AG09309 (cell line): ENCODE measurements at regions not wholly inside any gene's neighbourhood (a gene's known extent, or its start where the extent isn't known, plus 50 kb on each side); places are given as distances from the start of the nearest gene placed in this dataset.

ENCODE experiments used
- DNase-seq: peaks from one replicate; pipeline ENCODE4 v3.0.0-alpha.2; 2010; ENCODE audit warnings: low read depth
- H3K4me3 ChIP-seq: 2 replicates; pipeline ENCODE4 v1.5.1; 2011; ENCODE audit warnings: mild to moderate bottlenecking, low read depth, low read length, moderate library complexity; ENCODE audit not compliant: control insufficient read depth
- TF ChIP-seq, protein P1 (sequence below): IDR thresholded peaks from 2 replicates; pipeline ENCODE4 v1.5.1; 2011; ENCODE audit warnings: mild to moderate bottlenecking, low read depth, low read length, inconsistent platforms; ENCODE audit not compliant: insufficient read depth, control insufficient read depth; ENCODE audit errors: missing control alignments

DNA sequence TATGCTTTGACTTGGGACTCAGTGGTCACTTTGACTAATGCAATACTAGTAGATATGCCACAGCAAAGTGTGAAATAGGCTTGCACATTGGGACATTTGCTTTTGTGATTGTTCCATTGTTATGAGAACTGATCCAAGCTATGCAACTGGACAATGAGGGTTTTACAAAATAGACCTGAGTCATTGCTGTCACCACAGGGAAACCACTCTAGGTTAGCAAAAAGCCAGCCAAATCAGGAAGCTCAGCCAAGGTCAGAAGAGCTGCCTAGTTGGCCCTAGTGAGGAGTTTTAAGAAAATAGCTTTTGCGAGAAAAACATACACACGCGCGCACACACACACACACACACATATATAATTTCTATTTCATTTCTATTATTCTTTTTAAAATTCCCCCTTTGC lies 452.4 kb upstream of the CDH7 start:
- TF ChIP-seq, protein P1, sequence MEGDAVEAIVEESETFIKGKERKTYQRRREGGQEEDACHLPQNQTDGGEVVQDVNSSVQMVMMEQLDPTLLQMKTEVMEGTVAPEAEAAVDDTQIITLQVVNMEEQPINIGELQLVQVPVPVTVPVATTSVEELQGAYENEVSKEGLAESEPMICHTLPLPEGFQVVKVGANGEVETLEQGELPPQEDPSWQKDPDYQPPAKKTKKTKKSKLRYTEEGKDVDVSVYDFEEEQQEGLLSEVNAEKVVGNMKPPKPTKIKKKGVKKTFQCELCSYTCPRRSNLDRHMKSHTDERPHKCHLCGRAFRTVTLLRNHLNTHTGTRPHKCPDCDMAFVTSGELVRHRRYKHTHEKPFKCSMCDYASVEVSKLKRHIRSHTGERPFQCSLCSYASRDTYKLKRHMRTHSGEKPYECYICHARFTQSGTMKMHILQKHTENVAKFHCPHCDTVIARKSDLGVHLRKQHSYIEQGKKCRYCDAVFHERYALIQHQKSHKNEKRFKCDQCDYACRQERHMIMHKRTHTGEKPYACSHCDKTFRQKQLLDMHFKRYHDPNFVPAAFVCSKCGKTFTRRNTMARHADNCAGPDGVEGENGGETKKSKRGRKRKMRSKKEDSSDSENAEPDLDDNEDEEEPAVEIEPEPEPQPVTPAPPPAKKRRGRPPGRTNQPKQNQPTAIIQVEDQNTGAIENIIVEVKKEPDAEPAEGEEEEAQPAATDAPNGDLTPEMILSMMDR, result no peak
- no peak overlapping the region for H3K4me3 ChIP-seq
- no peak for DNase-seq

DNA sequence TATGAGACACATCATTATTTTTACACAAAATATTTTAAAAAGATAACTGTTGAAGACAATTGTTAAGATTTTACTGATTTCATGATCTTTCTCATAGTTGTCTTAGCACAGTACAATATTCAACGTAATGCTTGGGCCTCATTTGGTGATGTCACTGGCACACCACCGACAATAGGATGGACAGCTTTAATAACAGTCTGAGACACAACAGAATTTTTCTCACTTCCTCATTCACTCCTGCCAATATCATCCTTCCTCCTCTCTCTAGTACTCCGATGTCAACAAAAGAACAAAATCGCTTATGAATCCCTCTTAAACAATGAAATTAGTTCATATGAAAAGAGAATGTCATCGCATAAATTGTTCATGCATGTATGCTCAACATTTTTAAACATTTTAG lies 461.9 kb upstream of the CDH7 start:
- no peak for DNase-seq
- H3K4me3 ChIP-seq, result no peak overlapping the region
- TF ChIP-seq, protein P1, result no peak

DNA sequence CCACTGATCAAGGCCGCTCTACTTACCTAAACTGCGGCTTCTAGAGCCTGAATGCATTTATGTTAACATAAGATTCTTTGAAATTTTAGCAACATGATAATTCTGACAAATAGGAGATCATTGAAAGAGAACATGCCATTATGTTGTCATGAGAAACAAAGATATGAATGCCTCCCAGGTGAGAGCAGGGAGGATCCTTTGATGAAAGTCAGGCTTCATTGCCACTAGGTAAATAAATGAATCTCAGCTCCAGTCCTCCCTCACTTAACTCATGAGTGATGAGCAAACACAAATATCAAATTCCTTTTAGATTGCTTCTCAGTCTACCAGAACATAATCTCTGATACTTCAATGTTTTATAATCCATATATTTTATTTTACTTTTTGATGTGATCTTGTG lies 463.2 kb upstream of the CDH7 start:
- TF ChIP-seq, protein P1, result no peak
- no peak for DNase-seq
- no peak overlapping the region for H3K4me3 ChIP-seq

DNA sequence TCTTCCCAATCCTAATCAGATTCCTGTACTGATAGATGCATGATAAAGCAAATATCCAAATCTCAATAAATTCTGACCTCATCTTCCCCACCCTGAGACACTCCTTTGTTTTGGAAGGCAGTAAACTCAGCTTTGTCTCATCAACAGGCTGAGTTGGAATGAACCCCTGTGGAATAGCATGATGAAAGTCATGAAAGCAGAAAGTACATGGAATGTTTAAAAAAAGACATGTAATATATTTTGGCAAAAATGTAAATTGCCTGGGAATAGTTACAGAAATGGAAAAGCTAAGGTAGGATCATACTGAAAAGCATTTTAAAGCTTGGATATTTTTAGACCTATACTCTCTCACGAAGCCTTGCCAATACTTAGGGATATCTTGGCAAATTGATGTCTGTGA lies 468.7 kb upstream of the CDH7 start:
- TF ChIP-seq, protein P1, result no peak
- DNase-seq, result no peak
- H3K4me3 ChIP-seq, result no peak overlapping the region

DNA sequence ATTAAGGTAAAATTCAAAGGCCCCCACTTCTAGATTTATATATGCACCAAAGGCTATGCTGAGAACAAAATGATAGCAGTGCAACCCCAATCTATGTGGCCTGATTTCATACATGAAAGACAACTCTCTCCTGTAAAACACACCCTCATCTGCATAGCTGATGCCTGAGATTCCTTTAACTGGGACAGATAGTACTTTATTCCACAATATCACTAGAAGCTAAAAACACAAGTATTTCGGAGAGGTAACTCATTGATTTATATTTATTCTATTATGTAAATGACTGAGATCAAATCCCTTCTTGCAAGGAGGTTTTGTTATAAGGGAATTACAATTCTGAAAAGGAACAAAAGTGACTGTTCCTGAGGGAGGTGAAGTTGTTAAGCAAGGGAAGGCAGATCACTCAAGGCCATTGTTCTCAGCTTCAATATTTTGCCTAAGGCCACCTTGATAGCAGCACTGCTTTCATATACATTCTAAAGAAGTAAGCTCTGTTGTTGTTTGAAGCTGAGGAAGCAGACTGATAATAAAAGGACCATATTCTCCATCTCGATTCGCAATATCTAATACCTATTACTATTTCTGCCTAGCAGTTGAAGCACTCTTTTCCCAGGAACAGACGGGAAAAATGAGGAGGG lies 471.0 kb upstream of the CDH7 start:
- TF ChIP-seq, protein P1, result no peak
- no peak for DNase-seq
- no peak overlapping the region for H3K4me3 ChIP-seq

DNA sequence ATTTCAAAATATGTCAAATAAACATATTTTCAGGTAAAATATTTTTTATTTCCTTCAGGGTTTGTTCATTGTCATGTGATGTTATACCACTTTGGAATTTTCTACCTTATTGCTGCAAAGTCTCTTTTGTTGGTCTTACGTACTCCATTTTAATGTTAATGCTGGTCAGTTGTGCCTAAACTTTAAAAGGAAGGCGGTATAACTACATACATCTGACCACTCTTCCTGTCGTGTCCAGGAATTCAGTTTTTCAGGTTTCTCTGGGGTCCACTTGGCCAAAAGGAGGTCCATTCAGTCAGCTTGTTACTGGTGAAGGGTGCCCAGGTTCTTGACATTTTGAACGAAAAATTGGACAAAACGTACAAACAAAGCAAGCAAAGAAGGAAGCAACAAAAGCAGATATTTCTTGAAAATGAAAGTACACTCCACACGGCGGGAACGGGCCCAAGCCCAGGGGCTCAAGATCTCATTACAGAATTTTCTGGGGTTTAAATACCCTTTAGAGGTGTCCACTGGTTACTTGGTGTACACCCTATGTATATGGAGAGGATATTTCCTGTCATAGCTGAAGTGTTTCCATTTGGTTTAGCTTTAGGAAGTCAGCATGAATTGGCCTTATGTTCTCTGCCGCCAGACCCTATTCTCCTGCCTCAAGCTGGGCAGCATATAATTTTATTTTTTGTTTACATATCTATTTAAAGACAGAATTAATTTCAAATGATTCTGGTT lies 471.7 kb upstream of the CDH7 start:
- no peak overlapping the region for H3K4me3 ChIP-seq
- TF ChIP-seq, protein P1, result no peak

More for the DNA sequence above, 471.7 kb upstream of the CDH7 start:
- no peak for DNase-seq
